Parathyroid adenoma (tissue), 2 donors: ENCODE measurements at regions not wholly inside any gene's neighbourhood (a gene's known extent, or its start where the extent isn't known, plus 50 kb on each side); places are given as distances from the start of the nearest gene placed in this dataset.
"Not testable (repeated sequence)": the region's sequence is repeated elsewhere in the genome, so short reads cannot be mapped to it uniquely, and the experiment has no call there.

Experiments used
- H2AFZ ChIP-seq: fragments of 300-600 bp; sonication (generic); one replicate; pipeline ENCODE4 v1.7.0; 2017; ENCODE audit warnings: antibody characterized with exemption, mild to moderate bottlenecking
- H3K27ac ChIP-seq: fragments of 300-600 bp; sonication (generic); one replicate; pipeline ENCODE4 v1.7.0; 2017
- H3K27me3 ChIP-seq: fragments of 300-600 bp; sonication (generic); one replicate; pipeline ENCODE4 v1.7.0; 2017; ENCODE audit warnings: low read length; ENCODE audit not compliant: control insufficient read depth, insufficient read depth
- H3K36me3 ChIP-seq: fragments of 300-600 bp; sonication (generic); one replicate; pipeline ENCODE4 v1.7.0; 2017; ENCODE audit warnings: low read length; ENCODE audit not compliant: control insufficient read depth, insufficient read depth
- H3K4me1 ChIP-seq: fragments of 300-600 bp; sonication (generic); one replicate; pipeline ENCODE4 v1.7.0; 2017; ENCODE audit warnings: control low read depth
- H3K4me2 ChIP-seq: fragments of 300-600 bp; sonication (generic); one replicate; pipeline ENCODE4 v1.7.0; 2017; ENCODE audit warnings: low read length
- H3K4me3 ChIP-seq: fragments of 300-600 bp; sonication (generic); one replicate; pipeline ENCODE4 v1.7.0; 2017; ENCODE audit warnings: low read depth, low read length
- H3K79me2 ChIP-seq: fragments of 300-600 bp; sonication (generic); one replicate; pipeline ENCODE4 v1.7.0; 2017; ENCODE audit warnings: control low read depth
- H3K9ac ChIP-seq: fragments of 300-600 bp; sonication (generic); one replicate; pipeline ENCODE4 v1.7.0; 2017; ENCODE audit warnings: mild to moderate bottlenecking
- H3K9me3 ChIP-seq: fragments of 300-600 bp; sonication (generic); one replicate; pipeline ENCODE4 v1.7.0; 2017; ENCODE audit warnings: low read length; ENCODE audit not compliant: control insufficient read depth
- TF ChIP-seq, protein P1 (sequence below): fragments of 300-600 bp; sonication (generic); IDR thresholded peaks from one replicate; pipeline ENCODE4 v1.7.0; 2017; ENCODE audit warnings: antibody characterized with exemption, mild to moderate bottlenecking
- donor health status: primary hyperparathyroidism.

DNA sequence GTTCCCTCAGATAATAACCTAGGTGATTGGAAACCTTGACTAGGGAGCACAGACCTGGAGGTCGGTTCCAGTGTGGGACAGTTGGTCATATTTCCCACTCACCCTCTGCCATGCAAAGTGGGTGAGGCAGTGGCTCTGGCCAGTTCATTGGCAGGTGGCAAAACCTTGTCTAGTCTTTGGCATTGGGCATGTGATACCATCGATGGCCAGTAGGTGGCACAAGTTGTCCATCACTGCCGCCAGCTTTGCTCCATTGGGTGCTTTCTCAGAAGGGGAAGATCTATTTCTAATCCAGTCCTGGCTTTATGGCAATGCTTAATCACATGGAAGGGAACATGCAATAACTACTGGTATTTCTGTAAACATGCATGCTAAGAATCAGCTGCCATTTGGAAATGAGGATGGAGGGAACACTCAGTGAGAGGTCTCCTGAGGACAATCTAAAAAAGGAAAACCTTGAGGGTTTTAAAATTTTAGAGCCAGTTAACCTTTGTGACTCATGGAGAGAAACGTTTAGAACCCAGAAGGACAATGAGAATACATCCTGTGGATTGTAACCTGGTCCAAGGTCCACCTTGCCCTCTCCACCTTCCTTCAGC lies 207.5 kb upstream of the PLGLB1 start:
- not testable (repeated sequence) for H3K79me2 ChIP-seq, H2AFZ ChIP-seq, H3K27me3 ChIP-seq, H3K9me3 ChIP-seq, H3K9ac ChIP-seq, H3K27ac ChIP-seq, H3K4me2 ChIP-seq, H3K4me3 ChIP-seq, H3K36me3 ChIP-seq, H3K4me1 ChIP-seq
- TF ChIP-seq, protein P1, sequence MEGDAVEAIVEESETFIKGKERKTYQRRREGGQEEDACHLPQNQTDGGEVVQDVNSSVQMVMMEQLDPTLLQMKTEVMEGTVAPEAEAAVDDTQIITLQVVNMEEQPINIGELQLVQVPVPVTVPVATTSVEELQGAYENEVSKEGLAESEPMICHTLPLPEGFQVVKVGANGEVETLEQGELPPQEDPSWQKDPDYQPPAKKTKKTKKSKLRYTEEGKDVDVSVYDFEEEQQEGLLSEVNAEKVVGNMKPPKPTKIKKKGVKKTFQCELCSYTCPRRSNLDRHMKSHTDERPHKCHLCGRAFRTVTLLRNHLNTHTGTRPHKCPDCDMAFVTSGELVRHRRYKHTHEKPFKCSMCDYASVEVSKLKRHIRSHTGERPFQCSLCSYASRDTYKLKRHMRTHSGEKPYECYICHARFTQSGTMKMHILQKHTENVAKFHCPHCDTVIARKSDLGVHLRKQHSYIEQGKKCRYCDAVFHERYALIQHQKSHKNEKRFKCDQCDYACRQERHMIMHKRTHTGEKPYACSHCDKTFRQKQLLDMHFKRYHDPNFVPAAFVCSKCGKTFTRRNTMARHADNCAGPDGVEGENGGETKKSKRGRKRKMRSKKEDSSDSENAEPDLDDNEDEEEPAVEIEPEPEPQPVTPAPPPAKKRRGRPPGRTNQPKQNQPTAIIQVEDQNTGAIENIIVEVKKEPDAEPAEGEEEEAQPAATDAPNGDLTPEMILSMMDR = peak; percentile 37

DNA sequence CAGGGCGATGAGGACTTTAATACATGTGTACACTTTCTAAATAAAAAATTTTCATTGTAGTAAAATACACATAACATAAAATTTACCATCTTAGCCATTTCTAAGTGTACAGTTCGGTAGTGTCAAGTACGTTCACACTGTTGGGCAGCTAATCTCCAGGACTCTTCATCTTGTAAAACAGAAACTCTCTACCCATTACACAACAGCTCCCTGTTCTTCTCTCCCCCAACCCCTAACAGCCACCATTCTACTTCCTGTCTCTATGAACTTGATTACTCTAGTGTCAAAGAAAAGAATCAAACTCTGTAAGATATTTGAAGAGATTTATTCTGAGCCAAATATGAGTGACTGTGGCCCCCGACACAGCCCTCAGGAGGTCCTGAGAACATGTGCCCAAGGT lies 208.3 kb upstream of the PLGLB1 start:
- H3K79me2 ChIP-seq, H3K36me3 ChIP-seq, H3K4me1 ChIP-seq, H3K4me3 ChIP-seq, H3K27me3 ChIP-seq, H3K27ac ChIP-seq, H3K9ac ChIP-seq, H3K4me2 ChIP-seq, H3K9me3 ChIP-seq, H2AFZ ChIP-seq: not testable (repeated sequence)

DNA sequence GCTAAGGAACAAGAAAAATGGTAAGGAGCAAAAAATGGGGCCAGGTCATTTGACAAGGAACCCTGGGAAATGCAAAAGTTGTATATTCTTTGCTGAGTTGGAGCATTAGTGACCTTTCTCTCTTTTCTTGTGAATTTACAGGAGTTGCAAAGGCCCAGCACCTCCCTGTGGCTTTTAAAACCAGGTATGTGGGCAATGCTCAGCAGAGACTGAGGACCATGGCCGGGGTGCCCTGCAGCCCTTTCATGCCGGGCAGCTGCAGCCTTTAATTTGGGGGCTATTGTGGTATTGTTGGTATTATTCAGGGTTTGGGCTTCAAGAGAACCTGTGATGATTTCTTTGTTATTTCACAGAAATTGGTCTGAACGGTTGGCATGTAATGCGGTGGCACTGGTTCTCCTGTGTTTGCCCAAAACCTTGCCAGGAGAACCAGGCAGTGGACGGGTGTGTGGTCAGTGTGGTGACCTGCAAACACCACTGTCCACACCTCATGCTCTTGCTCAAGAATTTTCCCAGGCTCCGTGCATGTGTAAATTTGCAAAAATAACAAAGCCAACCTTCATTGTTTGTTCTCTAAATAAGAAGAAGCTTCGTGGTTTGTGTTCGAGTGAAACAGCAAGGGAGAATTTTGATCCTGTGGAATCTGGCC lies 213.8 kb upstream of the PLGLB1 start:
- not testable (repeated sequence) for H3K36me3 ChIP-seq

DNA sequence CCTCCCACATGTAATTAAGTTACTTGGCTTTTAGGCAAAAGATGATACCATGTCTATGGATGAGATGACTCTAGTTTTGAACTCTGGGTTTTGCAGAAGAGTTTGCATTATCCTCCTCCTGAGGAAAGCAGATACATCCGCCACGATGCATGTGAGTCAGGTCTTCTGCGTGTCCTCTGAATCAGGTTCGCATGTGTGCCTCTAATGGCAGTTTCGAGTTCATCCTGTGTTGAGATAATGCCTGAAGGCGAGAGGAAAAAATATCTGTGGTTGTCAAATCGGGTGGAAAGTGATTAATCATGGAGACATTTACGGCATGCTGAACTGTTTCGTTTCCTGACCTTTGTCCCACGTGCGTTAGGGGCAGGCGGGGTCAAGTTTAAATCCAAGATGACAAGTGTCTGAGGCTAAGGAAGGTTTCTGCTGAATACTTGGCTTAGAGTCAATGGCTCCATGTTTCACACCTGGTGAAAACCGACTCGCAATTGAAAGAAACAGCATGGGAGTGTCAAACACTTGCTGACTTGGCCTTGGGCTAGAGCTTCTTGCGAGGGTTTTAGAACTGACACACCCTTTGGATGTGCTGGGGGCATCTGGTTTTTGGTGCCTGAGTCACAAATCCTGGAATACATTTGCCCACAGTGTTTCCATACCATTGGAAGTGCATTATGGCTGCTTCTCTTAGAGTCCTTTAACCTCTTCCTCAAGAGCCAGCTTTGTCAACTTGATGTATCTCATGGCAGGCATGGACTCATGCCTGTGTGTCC lies 216.1 kb upstream of the PLGLB1 start:
- not testable (repeated sequence) for H3K79me2 ChIP-seq, H3K4me1 ChIP-seq, H3K4me2 ChIP-seq, H2AFZ ChIP-seq, H3K36me3 ChIP-seq, H3K27me3 ChIP-seq, H3K27ac ChIP-seq, H3K4me3 ChIP-seq, H3K9ac ChIP-seq, H3K9me3 ChIP-seq

More for the DNA sequence above, 213.8 kb upstream of the PLGLB1 start:
- H3K9me3 ChIP-seq, H3K9ac ChIP-seq, H3K4me1 ChIP-seq, H3K27me3 ChIP-seq, H2AFZ ChIP-seq, H3K4me2 ChIP-seq, H3K79me2 ChIP-seq, H3K27ac ChIP-seq, H3K4me3 ChIP-seq: not testable (repeated sequence)

DNA sequence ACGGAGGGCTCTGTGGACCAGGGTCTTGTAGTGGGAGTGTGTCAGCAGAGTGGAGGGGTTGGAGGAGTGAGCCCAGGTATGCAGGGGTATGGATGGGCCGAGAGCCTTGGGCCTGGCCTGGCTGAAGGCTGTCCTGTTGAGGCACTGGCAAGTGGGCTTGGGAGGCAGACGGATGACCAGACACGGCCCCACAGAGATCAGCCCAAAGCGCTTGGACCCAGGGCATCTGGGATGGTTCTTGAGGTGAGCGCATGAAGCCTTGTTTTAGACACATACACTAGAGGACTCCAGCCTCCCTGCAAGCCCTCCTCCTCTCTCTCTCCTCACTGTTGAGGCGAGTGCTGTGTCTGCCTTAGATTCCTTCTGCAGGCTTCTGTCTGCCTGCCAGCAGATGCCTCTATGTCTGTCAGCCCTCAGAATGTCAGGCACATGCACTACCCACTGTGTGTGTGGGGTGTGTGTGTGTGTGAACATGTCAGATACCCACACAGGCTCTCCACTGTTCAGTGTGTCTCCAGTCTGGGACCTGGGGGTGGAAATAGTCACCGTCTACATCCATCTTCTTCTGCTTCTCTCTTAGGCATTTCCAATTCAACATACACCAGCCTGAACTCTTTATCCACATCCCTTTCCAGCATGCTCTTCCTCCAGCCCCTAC lies 218.0 kb upstream of the PLGLB1 start:
- not testable (repeated sequence) for H3K4me2 ChIP-seq, H3K27me3 ChIP-seq, H3K4me3 ChIP-seq, H2AFZ ChIP-seq, H3K9ac ChIP-seq, H3K27ac ChIP-seq, H3K36me3 ChIP-seq, H3K4me1 ChIP-seq, H3K79me2 ChIP-seq, H3K9me3 ChIP-seq

DNA sequence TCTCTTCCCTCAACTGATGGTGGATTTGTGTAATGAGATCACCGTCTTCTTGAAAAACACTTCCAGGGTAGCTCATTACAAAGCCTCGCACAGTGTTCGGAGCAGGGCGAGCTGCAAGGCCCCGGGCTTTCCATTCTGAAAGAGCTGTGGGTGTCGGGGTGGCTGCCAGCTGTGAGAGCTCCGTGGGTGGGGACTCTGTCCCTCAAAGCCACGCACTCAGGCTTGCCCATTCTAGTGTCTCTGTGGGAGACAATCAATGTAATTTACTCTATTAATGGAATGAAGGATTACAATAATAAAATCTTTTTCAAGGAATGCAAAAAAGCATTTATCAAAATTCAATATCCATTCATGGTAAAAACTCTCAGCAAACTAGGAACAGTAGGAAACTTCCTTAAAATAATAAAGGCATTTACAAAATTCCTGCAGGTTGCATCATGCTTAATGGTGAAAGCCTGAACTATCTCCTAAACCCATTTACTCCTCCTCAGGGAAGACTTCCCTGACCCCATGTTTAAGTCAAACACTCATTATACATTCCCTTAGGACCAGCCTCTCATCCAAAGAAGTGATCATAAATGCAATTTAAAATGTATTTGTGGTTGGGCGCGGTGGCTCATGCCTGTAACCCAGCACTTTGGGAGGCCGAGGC lies 224.5 kb upstream of the PLGLB1 start:
- H3K4me1 ChIP-seq, H3K9ac ChIP-seq, H3K27ac ChIP-seq, H3K36me3 ChIP-seq, H3K27me3 ChIP-seq, H3K9me3 ChIP-seq, H3K4me2 ChIP-seq, H3K4me3 ChIP-seq, H2AFZ ChIP-seq, H3K79me2 ChIP-seq: not testable (repeated sequence)

DNA sequence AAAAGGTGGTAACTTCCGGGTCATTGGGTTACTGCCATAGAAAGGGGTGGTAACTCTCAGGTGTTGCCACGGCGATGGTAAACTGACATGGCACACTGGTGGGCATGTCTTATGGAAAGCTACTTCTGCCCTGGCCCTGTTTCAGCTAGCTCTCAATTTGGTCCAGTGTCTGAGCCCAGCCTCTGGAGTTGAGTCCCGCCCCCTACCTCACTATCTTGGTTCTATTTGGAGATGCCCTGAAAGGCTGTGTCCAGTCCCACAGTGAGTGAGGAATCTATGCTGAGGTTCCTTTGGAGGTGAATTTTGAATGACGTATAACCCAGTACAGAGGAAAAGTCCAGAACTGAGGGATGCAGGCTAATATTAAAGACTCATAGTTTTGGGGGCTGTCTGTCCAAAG lies 230.4 kb upstream of the PLGLB1 start:
- not testable (repeated sequence) for H3K4me2 ChIP-seq, H3K9me3 ChIP-seq, H3K36me3 ChIP-seq, H3K27ac ChIP-seq, H3K4me1 ChIP-seq, H3K79me2 ChIP-seq, H3K4me3 ChIP-seq, H3K9ac ChIP-seq, H3K27me3 ChIP-seq, H2AFZ ChIP-seq

DNA sequence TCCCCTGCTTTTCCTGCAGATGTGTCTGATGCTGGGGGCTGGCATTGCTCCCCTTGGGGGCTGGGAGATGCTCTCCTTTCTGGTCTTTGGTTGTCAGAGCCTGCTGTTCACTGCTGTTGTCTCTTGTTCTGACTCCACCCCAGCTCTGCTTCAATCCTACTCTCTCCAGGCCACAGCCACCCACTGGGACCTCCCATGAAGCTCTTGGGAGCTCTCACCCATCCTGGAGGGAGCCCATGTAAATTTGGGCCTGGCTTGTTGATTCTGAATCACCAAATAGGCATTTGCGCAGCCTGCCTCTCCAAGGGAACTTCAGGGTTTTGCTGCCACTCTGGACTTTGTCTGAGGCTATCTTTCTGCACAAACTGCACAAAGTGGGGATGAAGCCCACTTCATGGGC lies 232.9 kb upstream of the PLGLB1 start:
- not testable (repeated sequence) for H3K36me3 ChIP-seq, H3K4me1 ChIP-seq, H3K9me3 ChIP-seq, H2AFZ ChIP-seq, H3K27ac ChIP-seq, H3K4me2 ChIP-seq, H3K4me3 ChIP-seq, H3K79me2 ChIP-seq, H3K27me3 ChIP-seq, H3K9ac ChIP-seq

DNA sequence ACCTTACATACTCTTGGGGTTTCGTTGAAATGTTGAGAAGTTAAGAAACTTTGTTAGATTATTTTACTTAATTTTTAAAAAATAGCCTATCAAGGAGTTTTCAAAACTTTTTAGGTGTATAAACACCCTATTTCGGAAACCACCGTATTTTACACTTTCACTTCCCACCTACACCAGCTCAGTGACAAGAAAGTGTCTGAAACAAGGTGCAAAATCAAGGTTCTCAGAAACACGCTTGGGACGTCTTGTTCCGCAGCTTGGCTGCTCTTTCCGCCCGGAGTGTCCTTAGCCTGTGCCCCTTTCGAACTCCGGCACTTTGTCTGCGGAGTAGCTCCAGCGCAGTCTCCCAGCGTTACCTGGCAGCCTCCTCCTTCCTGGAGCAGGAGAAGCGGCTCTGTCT lies 233.8 kb upstream of the PLGLB1 start:
- not testable (repeated sequence) for H3K4me1 ChIP-seq, H3K79me2 ChIP-seq, H3K9ac ChIP-seq, H3K4me2 ChIP-seq, H3K27ac ChIP-seq, H3K9me3 ChIP-seq, H3K27me3 ChIP-seq, H3K36me3 ChIP-seq, H2AFZ ChIP-seq, H3K4me3 ChIP-seq
